LNCaP clone FGC (cell line): ENCODE measurements at regions not wholly inside any gene's neighbourhood (a gene's known extent, or its start where the extent isn't known, plus 50 kb on each side); places are given as distances from the start of the nearest gene placed in this dataset.

Experiments
- DNase-seq: peaks from one replicate; pipeline ENCODE4 v3.0.0-alpha.2; 2011; ENCODE audit warnings: low read depth
- H3K4me3 ChIP-seq: 2 replicates; pipeline ENCODE4 v1.5.1; 2011; ENCODE audit warnings: mild to moderate bottlenecking, low read depth, low read length, control low read depth
- CTCF ChIP-seq: IDR thresholded peaks from 2 replicates; pipeline ENCODE4 v1.5.1; 2012; ENCODE audit warnings: mild to moderate bottlenecking; ENCODE audit not compliant: control insufficient read depth, insufficient read depth; ENCODE audit errors: extremely low read depth

- no peak overlapping the region for H3K4me3 ChIP-seq
- DNase-seq, result peak; percentile 92
Observed at GRCh38 chr14:100011628-100012325, 53.4 kb upstream of the EVL start.

GRCh38 chr14:100012478-100013327 lies 52.5 kb upstream of the EVL start:
- DNase-seq, result no peak
- no peak overlapping the region for H3K4me3 ChIP-seq
- no peak for TF ChIP-seq CTCF

More at GRCh38 chr14:100011628-100012325, 53.4 kb upstream of the EVL start:
- TF ChIP-seq CTCF, result no peak

- DNase-seq, result no peak
- no peak for TF ChIP-seq CTCF
- H3K4me3 ChIP-seq, result no peak overlapping the region
Observed at GRCh38 chr14:100015251-100015655, 50.0 kb upstream of the EVL start.
